K562 (cell line): ENCODE measurements at regions not wholly inside any gene's neighbourhood (a gene's known extent, or its start where the extent isn't known, plus 50 kb on each side); places are given as distances from the start of the nearest gene placed in this dataset.

Experiments
- ATAC-seq: fragments of 200-7000 bp; cut with Tn5 transposase; 3 replicates; pipeline ENCODE4 v1.9.1; 2020; ENCODE audit warnings: moderate library complexity
- BruUV-seq: library from RNA; stranded (reverse); fragments of 400-500 nt; replicated peaks from 2 replicates; lab custom pipeline; 2021; lab: Mats Ljungman, UMichigan
- CTCF ChIA-PET: fragments of 300-600 bp; formaldehyde crosslinking; extraction: SDS; loops from one replicate; lab custom pipeline; 2021; ENCODE audit warnings: low intra/inter-chr PET ratio; lab: Yijun Ruan, JAX
- POLR2A ChIA-PET: fragments of 300-600, 350-650 bp; sonication (Branson Sonifier 250); formaldehyde crosslinking; extraction: SDS; loops from one replicate; lab custom pipeline; 2021; ENCODE audit warnings: antibody characterized with exemption, inconsistent platforms; lab: Yijun Ruan, JAX
- DNase-seq, 4 experiments: peaks; one replicate each; pipeline versions ENCODE4 v3.0.0 to v3.0.0-alpha.2; 2011 to 2018; ENCODE audit warnings: low spot score in 3 of 4, mixed read lengths in 3 of 4; ENCODE audit errors: extremely low read depth in 1 of 4
- FAIRE-seq: peaks from 2 replicates; lab custom pipeline; 2011; peaks lifted over from hg19 to GRCh38; lab: Jason Lieb, UNC
- H2AFZ ChIP-seq: 2 replicates; pipeline ENCODE4 v1.6.0; 2011; ENCODE audit warnings: low read depth, low read length, control low read depth, inconsistent platforms
- H3K27ac ChIP-seq: fragments of 200-600 bp; 3 replicates; pipeline ENCODE4 v1.8.0; 2011; ENCODE audit warnings: low read depth, mild to moderate bottlenecking, control low read depth, inconsistent platforms, low read length, moderate library complexity, mixed read lengths; ENCODE audit errors: extremely low read depth
- H3K27me3 ChIP-seq, 2 experiments: fragments of 300-600 bp in 1 of 2; 2 replicates in 1 of 2; 3 replicates in 1 of 2; pipeline versions ENCODE4 v1.6.0 to v1.8.0; 2011; ENCODE audit warnings: inconsistent platforms in 2 of 2, low read length in 2 of 2, mild to moderate bottlenecking in 1 of 2, mixed read lengths in 1 of 2, moderate library complexity in 1 of 2; ENCODE audit not compliant: control insufficient read depth in 2 of 2, insufficient read depth in 2 of 2
- H3K36me3 ChIP-seq: fragments of 300-600 bp; 3 replicates; pipeline ENCODE4 v1.8.0; 2011; ENCODE audit warnings: mild to moderate bottlenecking, low read length, inconsistent platforms; ENCODE audit not compliant: control insufficient read depth, insufficient read depth
- H3K4me1 ChIP-seq, 2 experiments: fragments of 200-600 bp in 1 of 2; replicated peaks in 1 of 2; 2 replicates in 1 of 2; 3 replicates in 1 of 2; pipeline versions ENCODE4 v1.5.1 to v1.8.0; 2011; ENCODE audit warnings: inconsistent platforms in 2 of 2, low read length in 2 of 2, mild to moderate bottlenecking in 1 of 2, mixed read lengths in 1 of 2, moderate library complexity in 1 of 2; ENCODE audit not compliant: control insufficient read depth in 2 of 2, insufficient read depth in 2 of 2
- H3K4me2 ChIP-seq: 2 replicates; pipeline ENCODE4 v1.6.1; 2011; ENCODE audit warnings: low read length, control low read depth, inconsistent platforms, mixed read lengths; ENCODE audit not compliant: insufficient read depth
- H3K4me3 ChIP-seq: fragments of 200-600 bp; sonication (generic), shearing (Covaris generic); 2 replicates; pipeline ENCODE4 v1.5.1; 2016; ENCODE audit warnings: control low read depth, inconsistent platforms
- H3K79me2 ChIP-seq: fragments of 200-600 bp; 3 replicates; pipeline ENCODE4 v1.8.0; 2011; ENCODE audit warnings: low read length, inconsistent platforms; ENCODE audit not compliant: control insufficient read depth, insufficient read depth
- H3K9ac ChIP-seq, 2 experiments: 2 replicates each; pipeline versions ENCODE4 v1.6.0 to v1.6.1; 2011; ENCODE audit warnings: low read depth in 2 of 2, low read length in 2 of 2, control low read depth in 1 of 2, inconsistent platforms in 1 of 2, mild to moderate bottlenecking in 1 of 2, mixed read lengths in 1 of 2; ENCODE audit not compliant: insufficient read depth in 1 of 2
- H3K9me1 ChIP-seq: one replicate; pipeline ENCODE4 v1.6.0; 2011; ENCODE audit warnings: inconsistent platforms, mild to moderate bottlenecking, low read length, moderate library complexity; ENCODE audit not compliant: control insufficient read depth, insufficient read depth
- H3K9me3 ChIP-seq: replicated peaks from 2 replicates; pipeline ENCODE4 v1.5.1; 2011; ENCODE audit warnings: low read depth, low read length, inconsistent platforms; ENCODE audit not compliant: control insufficient read depth, insufficient read depth
- H4K20me1 ChIP-seq: replicated peaks from 2 replicates; pipeline ENCODE4 v1.6.1; 2011; ENCODE audit warnings: low read length, inconsistent platforms, mixed read lengths; ENCODE audit not compliant: control insufficient read depth, insufficient read depth
- ARID3B ChIP-seq: fragments of 250-450 bp; sonication (Bioruptor Pico); IDR thresholded peaks from 2 replicates; pipeline ENCODE4 v1.4.0; 2020; ENCODE audit warnings: borderline replicate concordance
- ATF4 ChIP-seq: fragments of 450-650 bp; formaldehyde crosslinking; IDR thresholded peaks from 2 replicates; pipeline ENCODE4 v1.4.0; 2022; ENCODE audit warnings: mild to moderate bottlenecking, moderate library complexity
- BACH1 ChIP-seq: fragments of 200-800 bp; sonication (Bioruptor generic); IDR thresholded peaks from 2 replicates; pipeline ENCODE4 v1.6.1; 2016; ENCODE audit warnings: missing genetic modification characterization, missing compliant biosample characterization
- BCOR ChIP-seq: fragments of 450-650 bp; IDR thresholded peaks from 2 replicates; pipeline ENCODE4 v1.6.1; 2016
- CHCHD3 ChIP-seq: fragments of 250-450 bp; sonication (Bioruptor Pico); IDR thresholded peaks from 2 replicates; pipeline ENCODE4 v2.1.2; 2022; ENCODE audit warnings: mild to moderate bottlenecking
- DACH1 ChIP-seq: fragments of 450-650 bp; IDR thresholded peaks from 2 replicates; pipeline ENCODE4 v1.6.1; 2018; ENCODE audit not compliant: partially characterized antibody
- HDAC6 ChIP-seq: IDR thresholded peaks from 2 replicates; pipeline ENCODE4 v1.6.1; 2012; ENCODE audit warnings: low read depth, mild to moderate bottlenecking, control low read depth, inconsistent platforms, low read length, moderate library complexity
- MXI1 ChIP-seq: IDR thresholded peaks from 2 replicates; pipeline ENCODE4 v1.6.1; 2011; ENCODE audit warnings: low read depth, mild to moderate bottlenecking, improper control_type of control experiment, low read length
- THRAP3 ChIP-seq: fragments of 450-650 bp; IDR thresholded peaks from 2 replicates; pipeline ENCODE4 v1.6.1; 2016; ENCODE audit warnings: mild to moderate bottlenecking, inconsistent platforms, borderline replicate concordance
- ZNF253 ChIP-seq: fragments of 250-450 bp; sonication (Bioruptor Pico); conservative IDR thresholded peaks from 2 replicates; pipeline ENCODE4 v1.6.1; 2021; ENCODE audit warnings: mild to moderate bottlenecking
- ZNF324 ChIP-seq: fragments of 250-450 bp; sonication (Bioruptor Pico); IDR thresholded peaks from 2 replicates; pipeline ENCODE4 v1.4.0; 2020; ENCODE audit warnings: mild to moderate bottlenecking
- ZNF592 ChIP-seq: fragments of 450-650 bp; IDR thresholded peaks from 2 replicates; pipeline ENCODE4 v1.6.1; 2017; ENCODE audit warnings: antibody characterized with exemption, mild to moderate bottlenecking
- WGBS: fragments of 100-300 bp; shearing (Covaris generic); methylation state at CpG from one replicate; pipeline ENCODE4 v1.1.6; 2016; ENCODE audit warnings: low coverage, mixed read lengths; ENCODE audit not compliant: insufficient coverage; ENCODE audit errors: missing lambda C conversion rate; 5-methylcytosine and 5-hydroxymethylcytosine counted together
- in situ Hi-C: fragments of 300-500 bp; cut with MboI; formaldehyde crosslinking; loops from 4 replicates; pipeline ENCODE4 v1.15.0; 2018; ENCODE audit warnings: inconsistent platforms, mixed read lengths
- intact Hi-C: fragments of 100-400 bp; cut with micrococcal nuclease; formaldehyde crosslinking; loops from 2 replicates; pipeline ENCODE4 v1.14.2; 2022

- no peak for FAIRE-seq
- Histone ChIP-seq H3K4me3 (no peak overlapping the region), H3K27me3 (no peaks in the 10 kb centered on the region), H4K20me1 (no peaks in the 10 kb centered on the region), H3K27ac (no peak overlapping the region), H3K36me3 (no peaks in the 10 kb centered on the region), H3K9me3 (no peaks in the 10 kb centered on the region), H3K9ac (no peak overlapping the region), H3K4me2 (no peak overlapping the region), H3K4me1 (no peaks in the 10 kb centered on the region), H3K9me1 (no peaks in the 10 kb centered on the region), H3K79me2 (no peaks in the 10 kb centered on the region), H2AFZ (no peak overlapping the region)
- no TSS peak for BruUV-seq
- intact Hi-C loops (no loop called here), in situ Hi-C loops (no loop called here)
- TF ChIP-seq BCOR = no peak
- no peak for TF ChIP-seq MXI1
- no peak for TF ChIP-seq ZNF253 (CRISPR knock-in tag)
- no peak for TF ChIP-seq DACH1
- TF ChIP-seq THRAP3 = no peak
- TF ChIP-seq ZNF324 = no peak
- TF ChIP-seq CHCHD3 = no peak
- CTCF ChIA-PET = no interaction called here
- DNase-seq = no peak
- WGBS = 0% methylated on average over 6 of the region's 6 CpGs
- no peak for ATAC-seq
- POLR2A ChIA-PET = no interaction called here
Measured at GRCh38 chr15:46301826-46302225, 667.0 kb downstream of the SQOR start.

GRCh38 chr15:46304321-46304720 is 669.5 kb downstream of the SQOR start:
- Histone ChIP-seq H3K79me2 (no peaks in the 10 kb centered on the region), H3K4me1 (no peaks in the 10 kb centered on the region), H3K9me1 (no peaks in the 10 kb centered on the region), H3K9ac (no peak overlapping the region), H4K20me1 (no peaks in the 10 kb centered on the region), H3K9me3 (no peaks in the 10 kb centered on the region), H3K36me3 (no peaks in the 10 kb centered on the region), H3K27me3 (no peaks in the 10 kb centered on the region), H2AFZ (no peak overlapping the region), H3K4me3 (no peak overlapping the region), H3K4me2 (no peak overlapping the region), H3K27ac (no peak overlapping the region)
- WGBS = 7% methylated on average over 4 of the region's 4 CpGs
- DNase-seq (peak; percentile 8 to 46 (median 32)), ATAC-seq (no peak), FAIRE-seq (no peak)
- intact Hi-C loops = no loop called here
- no TSS peak for BruUV-seq
- ChIA-PET POLR2A (no interaction called here), CTCF (no interaction called here)
- in situ Hi-C loops = no loop called here
- TF ChIP-seq ATF4 (no peak), ARID3B (CRISPR knock-in tag) (no peak), ZNF592 (no peak), BACH1 (tag) (no peak), HDAC6 (no peak)
